GM18861 (cell line): ENCODE measurements at regions not wholly inside any gene's neighbourhood (a gene's known extent, or its start where the extent isn't known, plus 50 kb on each side); places are given as distances from the start of the nearest gene placed in this dataset.

ENCODE experiments used
- ATAC-seq: cut with Tn5 transposase; IDR thresholded peaks from one replicate; pipeline ENCODE4 v1.9.1; 2021; ENCODE audit not compliant: unreplicated experiment

DNA sequence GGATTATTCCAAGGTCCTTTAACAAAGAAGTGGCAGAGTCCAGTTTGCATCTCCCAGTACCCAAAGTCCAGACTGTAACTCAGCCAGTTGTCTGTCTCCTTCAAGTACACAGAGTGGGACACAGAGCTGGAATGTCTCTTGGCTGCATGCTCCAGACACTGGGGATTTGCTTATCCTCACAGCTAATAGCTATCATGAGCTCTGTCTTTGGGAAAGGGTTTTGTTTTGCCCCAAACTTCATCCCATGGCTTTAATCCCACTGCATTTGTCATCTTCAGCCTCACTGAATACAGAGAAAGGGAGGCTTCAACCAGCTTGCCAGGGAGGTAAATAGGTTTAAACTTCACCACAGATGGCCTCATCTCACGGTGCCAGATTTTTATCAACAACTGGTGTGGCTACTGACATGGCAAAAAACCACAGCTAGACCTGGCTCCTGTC lies 412.2 kb upstream of the SLC24A2 start:
- ATAC-seq = no peak

DNA sequence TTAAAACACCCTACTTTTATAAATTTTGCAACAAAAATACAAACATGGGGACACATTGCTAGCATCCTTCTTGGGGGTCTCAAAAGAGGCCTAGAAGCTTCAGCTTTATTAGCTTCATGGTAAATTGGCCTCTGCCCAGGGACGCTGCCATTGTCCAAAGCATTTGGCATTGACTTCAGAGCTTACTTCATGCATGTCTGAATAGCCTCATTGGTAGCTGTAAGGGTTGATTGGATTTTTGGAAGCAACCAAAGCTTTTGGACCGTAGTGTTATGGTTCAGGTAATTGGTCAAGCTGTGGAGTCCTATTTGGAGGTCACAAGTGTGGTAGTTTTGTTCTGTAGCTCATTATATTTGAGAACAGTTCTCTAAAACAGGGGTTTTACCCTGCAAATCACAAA lies 411.7 kb upstream of the SLC24A2 start:
- ATAC-seq = no peak

DNA sequence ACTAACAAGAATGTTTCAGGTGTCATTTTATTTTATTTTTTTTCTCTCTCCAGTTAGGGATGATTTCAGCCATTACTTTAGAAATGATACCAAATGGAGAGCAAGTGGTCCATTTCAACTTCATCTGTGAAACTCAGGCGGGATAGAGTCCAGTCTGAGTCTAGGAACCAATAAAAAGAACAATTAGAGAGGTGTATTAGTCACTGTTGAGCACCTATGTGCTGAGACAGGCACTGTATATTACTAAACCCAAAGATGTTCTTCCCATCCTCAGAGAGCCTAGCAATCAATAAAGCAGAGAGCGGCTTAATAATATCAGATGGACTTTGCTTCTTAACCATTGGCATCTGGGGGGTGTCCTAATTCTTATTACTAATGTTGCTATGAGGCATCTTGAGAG lies 410.3 kb upstream of the SLC24A2 start:
- no peak for ATAC-seq

GRCh38 chr9:20197976-20198685 lies 409.3 kb upstream of the SLC24A2 start:
- no peak for ATAC-seq

- no peak for ATAC-seq
Observed at GRCh38 chr9:20191228-20191840, 402.5 kb upstream of the SLC24A2 start.

- ATAC-seq = no peak
Observed at GRCh38 chr9:20189871-20190270, 401.0 kb upstream of the SLC24A2 start.

- ATAC-seq = no peak
Observed at GRCh38 chr9:20188616-20189369, 400.0 kb upstream of the SLC24A2 start.

GRCh38 chr9:20187318-20187717 lies 398.5 kb upstream of the SLC24A2 start:
- ATAC-seq = no peak

- no peak for ATAC-seq
Observed at GRCh38 chr9:20186823-20187222, 398.0 kb upstream of the SLC24A2 start.

DNA sequence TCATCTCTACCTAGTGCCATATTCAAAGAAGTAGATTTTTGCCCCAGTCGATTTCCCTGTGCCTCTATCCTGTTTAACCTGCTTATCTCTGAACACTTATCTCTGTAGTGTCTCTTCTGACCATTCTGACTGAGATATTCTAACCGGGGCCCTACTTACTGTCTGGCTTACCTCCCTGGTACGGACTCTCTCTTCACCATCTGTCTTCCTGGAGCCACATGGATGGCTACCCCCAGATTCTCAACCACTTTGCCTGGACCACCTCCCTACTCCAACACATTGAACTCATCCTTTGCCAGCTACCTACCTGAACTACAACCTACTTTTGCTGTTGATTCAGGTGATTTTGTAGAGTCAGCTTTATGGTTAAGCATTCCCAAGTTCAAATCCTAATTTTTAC lies 397.4 kb upstream of the SLC24A2 start:
- no peak for ATAC-seq

GRCh38 chr9:20184541-20184940 lies 395.7 kb upstream of the SLC24A2 start:
- no peak for ATAC-seq

GRCh38 chr9:20178679-20179078 lies 389.8 kb upstream of the SLC24A2 start:
- ATAC-seq = no peak

- no peak for ATAC-seq
Observed at GRCh38 chr9:20178197-20178596, 389.4 kb upstream of the SLC24A2 start.

GRCh38 chr9:20170122-20170521 lies 381.3 kb upstream of the SLC24A2 start:
- no peak for ATAC-seq

GRCh38 chr9:20152151-20152725 lies 363.4 kb upstream of the SLC24A2 start:
- no peak for ATAC-seq

- ATAC-seq = no peak
Observed at GRCh38 chr9:20148416-20148815, 359.6 kb upstream of the SLC24A2 start.

GRCh38 chr9:20144197-20144596 lies 355.4 kb upstream of the SLC24A2 start:
- no peak for ATAC-seq

GRCh38 chr9:20139763-20140290 lies 351.0 kb upstream of the SLC24A2 start:
- ATAC-seq = no peak

DNA sequence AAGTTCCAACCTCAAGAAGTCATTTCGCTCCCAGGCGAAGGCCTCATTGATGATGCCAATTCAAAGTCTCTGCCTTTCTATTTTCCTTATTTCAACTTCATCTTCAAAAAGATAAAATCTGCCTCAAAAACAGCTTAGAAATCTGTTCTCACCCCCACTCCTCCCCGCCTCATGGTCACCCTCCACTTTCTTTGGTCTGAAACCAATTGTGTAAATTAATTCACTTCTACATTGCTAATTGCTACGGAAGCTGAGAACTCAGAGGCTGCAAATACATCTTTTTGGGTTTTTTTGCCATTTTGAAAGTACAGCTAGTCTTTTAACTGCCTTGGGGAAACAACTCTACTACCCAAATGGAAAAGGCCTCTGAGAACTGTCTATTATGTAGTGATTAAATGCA lies 350.0 kb upstream of the SLC24A2 start:
- ATAC-seq = no peak

DNA sequence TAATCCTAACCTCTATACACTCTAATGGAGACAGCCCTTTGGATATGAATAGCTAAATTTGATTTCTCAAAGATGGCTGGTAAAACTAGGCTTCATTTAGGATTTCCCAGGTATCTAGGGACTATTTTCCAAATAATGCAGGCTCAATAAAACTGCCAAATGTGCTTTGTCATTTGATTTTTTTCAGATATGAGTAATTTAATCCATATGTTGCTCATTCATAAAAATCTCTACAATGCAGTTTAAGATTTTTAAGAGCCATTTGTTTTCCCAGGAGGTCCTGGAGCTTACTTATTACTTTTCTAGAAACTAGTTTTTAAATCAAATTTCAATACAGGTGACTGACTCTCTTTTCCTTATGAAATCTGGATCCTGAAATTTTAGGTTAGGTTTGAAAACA lies 349.3 kb upstream of the SLC24A2 start:
- no peak for ATAC-seq

DNA sequence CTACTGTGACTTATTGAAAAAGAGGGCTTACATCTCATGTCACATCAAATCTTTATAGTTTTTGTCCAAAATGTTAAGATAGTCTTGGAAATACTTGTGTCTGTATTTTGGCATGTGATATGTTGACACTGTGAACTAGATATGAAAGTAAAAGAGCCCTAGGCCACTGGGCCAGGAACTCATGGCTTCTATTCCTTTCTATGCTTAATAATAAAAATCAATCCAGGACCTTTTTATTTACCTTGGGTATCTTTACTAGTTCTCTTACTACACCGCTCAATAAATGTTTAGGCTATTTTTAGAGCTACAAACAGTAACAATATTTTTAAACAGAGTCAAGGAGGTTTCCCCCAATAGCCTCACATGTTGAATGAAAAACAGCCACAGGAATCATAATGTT lies 348.6 kb upstream of the SLC24A2 start:
- ATAC-seq = no peak
